Endothelial cell of umbilical vein (primary cell): ENCODE measurements at regions not wholly inside any gene's neighbourhood (a gene's known extent, or its start where the extent isn't known, plus 50 kb on each side); places are given as distances from the start of the nearest gene placed in this dataset.

Experiments
- BruUV-seq: library from RNA; stranded (reverse); fragments of 400-500 nt; replicated peaks from 2 replicates; lab custom pipeline; 2021; lab: Mats Ljungman, UMichigan
- CTCF ChIA-PET: fragments of 300-600, 350-600 bp; sonication (Branson Sonifier 250); formaldehyde crosslinking; loops from one replicate; lab custom pipeline; 2021; ENCODE audit warnings: antibody characterized with exemption, inconsistent platforms; lab: Charles Lee
- POLR2A ChIA-PET: fragments of 300-600, 350-600 bp; sonication (Branson Sonifier 250); formaldehyde crosslinking; loops from one replicate; lab custom pipeline; 2021; ENCODE audit warnings: antibody characterized with exemption, inconsistent platforms; lab: Charles Lee
- DNase-seq: peaks from one replicate; pipeline ENCODE4 v3.0.0-alpha.2; 2011; ENCODE audit warnings: low read depth, low spot score
- FAIRE-seq: peaks from 2 replicates; lab custom pipeline; 2011; peaks lifted over from hg19 to GRCh38; lab: Jason Lieb, UNC
- H2AFZ ChIP-seq: 2 replicates; pipeline ENCODE4 v1.6.0; 2012; ENCODE audit warnings: low read depth, low read length, control low read depth, inconsistent platforms
- H3K27ac ChIP-seq: 2 replicates; pipeline ENCODE4 v1.5.1; 2011; ENCODE audit warnings: low read depth, mild to moderate bottlenecking, control low read depth, low read length, moderate library complexity; ENCODE audit not compliant: insufficient read depth
- H3K27me3 ChIP-seq, 2 experiments: 2 replicates each; pipeline versions ENCODE4 v1.6.0 to v1.6.1; 2011; ENCODE audit warnings: low read length in 2 of 2, mixed read lengths in 1 of 2; ENCODE audit not compliant: control insufficient read depth in 2 of 2, insufficient read depth in 2 of 2
- H3K36me3 ChIP-seq, 2 experiments: 2 replicates in 1 of 2; 3 replicates in 1 of 2; pipeline ENCODE4 v1.5.1; 2011; ENCODE audit warnings: low read length in 2 of 2, mild to moderate bottlenecking in 1 of 2, moderate library complexity in 1 of 2; ENCODE audit not compliant: control insufficient read depth in 2 of 2, insufficient read depth in 2 of 2; ENCODE audit errors: extremely low read depth in 1 of 2
- H3K4me1 ChIP-seq: 3 replicates; pipeline ENCODE4 v1.5.1; 2011; ENCODE audit warnings: mild to moderate bottlenecking, low read length; ENCODE audit not compliant: control insufficient read depth, insufficient read depth; ENCODE audit errors: extremely low read depth
- H3K4me2 ChIP-seq: 2 replicates; pipeline ENCODE4 v1.6.1; 2011; ENCODE audit warnings: low read length, control low read depth, mixed read lengths; ENCODE audit not compliant: insufficient read depth
- H3K4me3 ChIP-seq, 3 experiments: fragments of 200-600 bp in 1 of 3; sonication (generic), shearing (Covaris generic) in 1 of 3; replicated peaks in 1 of 3; 2 replicates each; pipeline ENCODE4 v1.5.1; 2011 to 2016; ENCODE audit warnings: control low read depth in 3 of 3, low read length in 3 of 3, mild to moderate bottlenecking in 2 of 3, inconsistent platforms in 1 of 3, low read depth in 1 of 3, moderate library complexity in 1 of 3; ENCODE audit not compliant: insufficient read depth in 1 of 3
- H3K79me2 ChIP-seq: 2 replicates; pipeline ENCODE4 v1.6.0; 2012; ENCODE audit warnings: low read length, inconsistent platforms; ENCODE audit not compliant: control insufficient read depth, insufficient read depth
- H3K9ac ChIP-seq: replicated peaks from 2 replicates; pipeline ENCODE3; 2011; ENCODE audit warnings: low read length, control low read depth; ENCODE audit not compliant: insufficient read depth; ENCODE audit errors: extremely low read depth
- H3K9me1 ChIP-seq: replicated peaks from 3 replicates; pipeline ENCODE4 v1.6.0; 2011; ENCODE audit warnings: mild to moderate bottlenecking, low read length; ENCODE audit not compliant: control insufficient read depth, insufficient read depth; ENCODE audit errors: extremely low read depth
- H3K9me3 ChIP-seq: replicated peaks from 2 replicates; pipeline ENCODE4 v1.5.1; 2012; ENCODE audit warnings: low read length, inconsistent platforms; ENCODE audit not compliant: control insufficient read depth, insufficient read depth
- H4K20me1 ChIP-seq: replicated peaks from 2 replicates; pipeline ENCODE3; 2011; ENCODE audit warnings: mild to moderate bottlenecking, low read length; ENCODE audit not compliant: control insufficient read depth, insufficient read depth; ENCODE audit errors: extremely low read depth
- CTCF ChIP-seq, 2 donors: IDR thresholded peaks; 1 replicate in 1 of 2; 2 replicates in 1 of 2; pipeline ENCODE4 v1.5.1; 2011; ENCODE audit warnings: low read length in 2 of 2, mild to moderate bottlenecking in 2 of 2, moderate library complexity in 2 of 2, control low read depth in 1 of 2, inconsistent platforms in 1 of 2, low read depth in 1 of 2; ENCODE audit not compliant: insufficient read depth in 1 of 2; ENCODE audit errors: extremely low read depth in 1 of 2
- EZH2 ChIP-seq: IDR thresholded peaks from 2 replicates; pipeline ENCODE4 v1.6.1; 2012; ENCODE audit warnings: borderline replicate concordance, low read depth, mild to moderate bottlenecking, moderate library complexity, low read length, inconsistent platforms; ENCODE audit not compliant: severe bottlenecking
- FOS ChIP-seq: IDR thresholded peaks from 2 replicates; pipeline ENCODE4 v1.6.1; 2011; ENCODE audit warnings: mild to moderate bottlenecking, low read length, moderate library complexity, borderline replicate concordance; ENCODE audit not compliant: insufficient read depth
- GATA2 ChIP-seq: IDR thresholded peaks from 2 replicates; pipeline ENCODE4 v1.7.0; 2011; ENCODE audit warnings: low read depth, mild to moderate bottlenecking, moderate library complexity, mixed read lengths, low read length; ENCODE audit not compliant: insufficient read length, insufficient read depth
- JUN ChIP-seq: IDR thresholded peaks from 2 replicates; pipeline ENCODE4 v1.6.1; 2011; ENCODE audit warnings: borderline replicate concordance, low read depth; ENCODE audit not compliant: insufficient read length, insufficient read depth
- MYC ChIP-seq: IDR thresholded peaks from one replicate; pipeline ENCODE4 v1.6.1; 2011; ENCODE audit warnings: mild to moderate bottlenecking, low read depth, low read length
- POLR2A ChIP-seq: IDR thresholded peaks from 2 replicates; pipeline ENCODE4 v1.6.1; 2012; ENCODE audit warnings: low read depth, mild to moderate bottlenecking, control low read depth, low read length
- POLR2AphosphoS5 ChIP-seq: IDR thresholded peaks from 2 replicates; pipeline ENCODE4 v1.6.1; 2012; ENCODE audit warnings: low read depth, mild to moderate bottlenecking, control low read depth, low read length, moderate library complexity; ENCODE audit not compliant: insufficient read depth
- dilution Hi-C: fragments of 300-500 bp; cut with MboI; formaldehyde crosslinking; loops from one replicate; pipeline ENCODE4 v1.15.0; 2019; ENCODE audit warnings: low sequenced_read_pairs; ENCODE audit not compliant: extremely low pct_ligation_motif_present
- intact Hi-C: fragments of 100-400 bp; cut with micrococcal nuclease; formaldehyde crosslinking; loops from one replicate; pipeline ENCODE4 v1.10.0; 2022
- TF ChIP-seq, protein P1 (sequence below): IDR thresholded peaks from 2 replicates; pipeline ENCODE4 v1.6.1; 2011; ENCODE audit not compliant: insufficient read depth, insufficient read length

DNA sequence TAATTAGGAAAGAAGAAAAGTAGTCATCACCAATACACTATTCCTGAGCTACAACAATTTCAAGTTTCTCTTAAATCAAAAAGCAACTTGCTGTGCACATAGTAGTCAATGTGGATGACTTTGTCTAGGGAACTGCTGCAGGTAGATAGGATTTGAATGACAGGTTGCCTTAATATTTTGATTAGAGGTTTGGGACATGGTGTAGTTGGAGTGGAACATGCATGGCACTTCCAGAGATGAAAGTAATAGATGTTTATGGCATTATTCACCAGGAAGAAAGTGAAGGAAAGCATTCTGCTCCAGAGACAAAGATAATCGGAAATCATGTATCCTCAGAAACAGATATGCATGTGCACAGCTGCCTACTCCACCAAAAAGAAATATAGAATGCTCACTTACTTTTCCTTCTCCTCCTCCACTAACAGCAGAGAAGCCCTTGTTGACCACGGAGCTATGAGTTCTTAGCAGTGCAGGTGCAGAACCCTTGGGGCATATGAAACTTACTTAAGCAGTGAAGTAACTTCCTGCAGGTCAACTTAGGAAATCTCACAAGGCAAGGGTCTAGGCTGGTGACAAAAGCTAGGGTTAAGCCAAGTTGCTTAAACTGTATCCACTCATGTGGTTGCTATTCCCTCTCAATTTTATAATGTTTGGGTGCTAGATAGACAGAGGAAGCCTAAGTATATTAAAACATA is 390.8 kb downstream of the HNRNPD start:
- no peaks in the 10 kb centered on the region for H3K9me1 ChIP-seq
- H4K20me1 ChIP-seq = no peaks in the 10 kb centered on the region
- no peaks in the 10 kb centered on the region for H3K79me2 ChIP-seq
- no peak for FAIRE-seq
- H3K9ac ChIP-seq = no peak overlapping the region
- no peaks in the 10 kb centered on the region for H3K9me3 ChIP-seq
- no peaks in the 10 kb centered on the region for H3K4me1 ChIP-seq
- no peaks in the 10 kb centered on the region for H3K36me3 ChIP-seq
- H3K27ac ChIP-seq = no peak overlapping the region
- no peak overlapping the region for H2AFZ ChIP-seq
- no TSS peak for BruUV-seq
- POLR2A ChIA-PET = no interaction called here
- dilution Hi-C loops = no loop called here
- DNase-seq = no peak
- TF ChIP-seq, protein P1, sequence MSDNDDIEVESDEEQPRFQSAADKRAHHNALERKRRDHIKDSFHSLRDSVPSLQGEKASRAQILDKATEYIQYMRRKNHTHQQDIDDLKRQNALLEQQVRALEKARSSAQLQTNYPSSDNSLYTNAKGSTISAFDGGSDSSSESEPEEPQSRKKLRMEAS = no peak
- TF ChIP-seq JUN (no peak), CTCF (IDR thresholded peaks at IDR 0.05; ENCODE audit: extremely low read depth in 1 of 2, insufficient read depth in 1 of 2, low read depth in 1 of 2, low read length in 2 of 2) (no peak), MYC (no peak), FOS (no peak), POLR2A (no peak), POLR2AphosphoS5 (no peak), GATA2 (no peak), EZH2 (no peak)
- no peak overlapping the region for H3K4me3 ChIP-seq
- intact Hi-C loops = no loop called here
- no peaks in the 10 kb centered on the region for H3K27me3 ChIP-seq
- no peak overlapping the region for H3K4me2 ChIP-seq
- CTCF ChIA-PET = interaction anchor here (1.8 kb wide), 1 partner anchor 631 kb away, joined by 4 read pairs; no protein-coding TSS in a partner anchor
